Duodenal mucosa (tissue), 2 donors: ENCODE measurements at regions not wholly inside any gene's neighbourhood (a gene's known extent, or its start where the extent isn't known, plus 50 kb on each side); places are given as distances from the start of the nearest gene placed in this dataset.

Source experiments
- H3K27ac ChIP-seq: one replicate; pipeline ENCODE4 v1.7.0; 2013; ENCODE audit warnings: low read depth, low read length
- H3K27me3 ChIP-seq, 2 donors: one replicate each; pipeline ENCODE4 v1.7.0; 2013; ENCODE audit warnings: low read length in 2 of 2, control low read depth in 1 of 2; ENCODE audit not compliant: insufficient read depth in 2 of 2, control insufficient read depth in 1 of 2
- H3K36me3 ChIP-seq, 2 donors: one replicate each; pipeline ENCODE4 v1.7.0; 2013; ENCODE audit warnings: low read length in 2 of 2, control low read depth in 1 of 2; ENCODE audit not compliant: insufficient read depth in 2 of 2, control insufficient read depth in 1 of 2
- H3K4me1 ChIP-seq, 2 donors: one replicate each; pipeline ENCODE4 v1.7.0; 2013; ENCODE audit warnings: low read length in 2 of 2, control low read depth in 1 of 2; ENCODE audit not compliant: insufficient read depth in 2 of 2, control insufficient read depth in 1 of 2
- H3K4me3 ChIP-seq, 2 donors: one replicate each; pipeline ENCODE4 v1.7.0; 2013; ENCODE audit warnings: low read length in 2 of 2, low read depth in 1 of 2
- H3K9ac ChIP-seq, 2 donors: one replicate each; pipeline ENCODE4 v1.7.0; 2013; ENCODE audit warnings: low read length in 2 of 2, low read depth in 1 of 2
- H3K9me3 ChIP-seq, 2 donors: one replicate each; pipeline ENCODE4 v1.7.0; 2013; ENCODE audit warnings: low read length in 2 of 2, control low read depth in 1 of 2; ENCODE audit not compliant: control insufficient read depth in 1 of 2

- Histone ChIP-seq H3K4me3 (no peak overlapping the region), H3K36me3 (no peaks in the 10 kb centered on the region), H3K27me3 (no peaks in the 10 kb centered on the region), H3K27ac (no peak overlapping the region), H3K9me3 (no peaks in the 10 kb centered on the region), H3K4me1 (no peaks in the 10 kb centered on the region), H3K9ac (no peak overlapping the region)
Measured at GRCh38 chr15:38740206-38740605, 175.6 kb upstream of the RASGRP1 start.

GRCh38 chr15:38743147-38743546, 178.5 kb upstream of the RASGRP1 start:
- Histone ChIP-seq H3K27ac (no peak overlapping the region), H3K4me1 (no peaks in the 10 kb centered on the region), H3K9ac (no peak overlapping the region), H3K36me3 (no peaks in the 10 kb centered on the region), H3K9me3 (no peaks in the 10 kb centered on the region), H3K4me3 (no peak overlapping the region), H3K27me3 (no peaks in the 10 kb centered on the region)

- no peaks in the 10 kb centered on the region for H3K4me1 ChIP-seq
- no peaks in the 10 kb centered on the region for H3K9me3 ChIP-seq
- H3K27me3 ChIP-seq = no peaks in the 10 kb centered on the region
- H3K27ac ChIP-seq = no peak overlapping the region
- H3K36me3 ChIP-seq = no peaks in the 10 kb centered on the region
- no peak overlapping the region for H3K9ac ChIP-seq
- no peak overlapping the region for H3K4me3 ChIP-seq
Measured at GRCh38 chr15:38745126-38745525, 180.5 kb upstream of the RASGRP1 start.

- no peaks in the 10 kb centered on the region for H3K4me1 ChIP-seq
- no peaks in the 10 kb centered on the region for H3K9me3 ChIP-seq
- no peaks in the 10 kb centered on the region for H3K36me3 ChIP-seq
- H3K27me3 ChIP-seq = no peaks in the 10 kb centered on the region
- H3K4me3 ChIP-seq = no peak overlapping the region
- H3K9ac ChIP-seq = no peak overlapping the region
- no peak overlapping the region for H3K27ac ChIP-seq
Measured at GRCh38 chr15:38745626-38746025, 181.0 kb upstream of the RASGRP1 start.

DNA sequence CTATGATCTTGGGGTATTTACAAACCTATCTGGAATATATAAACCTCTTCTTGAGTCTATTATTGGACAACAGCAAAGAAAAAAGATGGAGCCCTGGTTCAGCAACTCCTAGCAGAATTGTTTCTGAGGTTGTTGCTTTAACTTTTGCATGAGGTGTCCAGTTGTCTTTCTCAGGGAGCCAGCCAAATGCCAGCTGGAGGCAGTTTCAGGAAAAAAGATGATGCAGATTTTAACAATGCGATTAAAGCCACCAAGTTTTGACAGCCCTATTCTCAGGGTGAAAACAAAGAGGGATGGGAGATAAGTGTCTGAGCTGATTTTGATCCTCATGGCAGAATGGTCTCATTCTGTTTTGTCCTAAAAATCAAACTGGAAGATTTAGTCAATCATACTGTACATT, 181.6 kb upstream of the RASGRP1 start:
- no peak overlapping the region for H3K27ac ChIP-seq
- no peaks in the 10 kb centered on the region for H3K9me3 ChIP-seq
- no peaks in the 10 kb centered on the region for H3K36me3 ChIP-seq
- H3K4me1 ChIP-seq = no peaks in the 10 kb centered on the region
- H3K27me3 ChIP-seq = no peaks in the 10 kb centered on the region
- H3K9ac ChIP-seq = no peak overlapping the region
- H3K4me3 ChIP-seq = no peak overlapping the region

DNA sequence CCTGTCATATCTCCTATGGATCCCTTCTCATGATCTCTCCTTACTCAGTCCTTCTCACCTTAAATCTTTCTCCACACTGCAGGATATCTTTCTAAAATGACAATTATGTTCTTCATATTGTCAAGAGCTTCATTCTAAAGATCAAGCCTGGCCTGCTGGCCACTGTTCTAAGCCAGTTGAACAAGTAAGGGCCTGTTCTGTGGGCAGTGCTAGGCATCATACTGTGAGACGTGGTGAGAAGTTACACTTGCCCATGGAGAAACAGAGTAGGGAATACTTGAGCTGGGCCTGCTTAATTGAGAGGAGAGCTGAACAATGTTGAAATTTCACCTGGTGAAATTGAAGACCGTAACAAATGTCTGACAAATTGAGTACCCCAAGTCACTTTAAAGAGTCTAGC, 184.1 kb upstream of the RASGRP1 start:
- Histone ChIP-seq H3K27me3 (no peaks in the 10 kb centered on the region), H3K9ac (no peak overlapping the region), H3K27ac (no peak overlapping the region), H3K4me1 (no peaks in the 10 kb centered on the region), H3K9me3 (no peaks in the 10 kb centered on the region), H3K36me3 (no peaks in the 10 kb centered on the region), H3K4me3 (no peak overlapping the region)

- Histone ChIP-seq H3K9ac (no peak overlapping the region), H3K9me3 (no peaks in the 10 kb centered on the region), H3K27me3 (no peaks in the 10 kb centered on the region), H3K36me3 (no peaks in the 10 kb centered on the region), H3K4me1 (no peaks in the 10 kb centered on the region), H3K27ac (no peak overlapping the region), H3K4me3 (no peak overlapping the region)
Measured at GRCh38 chr15:38750786-38751185, 186.2 kb upstream of the RASGRP1 start.

DNA sequence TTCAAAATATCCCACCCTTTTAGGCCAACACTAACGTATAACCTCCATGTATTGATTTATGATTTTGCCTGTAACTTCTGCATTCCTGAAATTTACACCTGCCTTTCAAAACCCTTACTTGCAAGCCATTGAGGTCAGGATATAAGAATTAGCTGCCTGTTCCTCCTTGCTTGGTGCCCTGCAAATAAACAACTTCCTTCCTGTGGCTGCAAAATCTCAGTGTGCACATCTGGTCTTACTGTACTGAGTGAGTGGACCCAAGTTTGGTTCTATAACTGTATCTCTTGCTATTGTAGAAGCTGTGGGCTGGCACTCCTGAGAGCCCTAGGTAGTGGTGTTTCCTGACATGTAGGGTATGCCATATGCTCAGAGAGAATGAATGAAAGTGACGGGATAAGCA, 191.1 kb upstream of the RASGRP1 start:
- H3K9ac ChIP-seq = no peak overlapping the region
- H3K4me3 ChIP-seq = no peak overlapping the region
- no peaks in the 10 kb centered on the region for H3K4me1 ChIP-seq
- H3K36me3 ChIP-seq = no peaks in the 10 kb centered on the region
- H3K27me3 ChIP-seq = no peaks in the 10 kb centered on the region
- no peaks in the 10 kb centered on the region for H3K9me3 ChIP-seq
- no peak overlapping the region for H3K27ac ChIP-seq

DNA sequence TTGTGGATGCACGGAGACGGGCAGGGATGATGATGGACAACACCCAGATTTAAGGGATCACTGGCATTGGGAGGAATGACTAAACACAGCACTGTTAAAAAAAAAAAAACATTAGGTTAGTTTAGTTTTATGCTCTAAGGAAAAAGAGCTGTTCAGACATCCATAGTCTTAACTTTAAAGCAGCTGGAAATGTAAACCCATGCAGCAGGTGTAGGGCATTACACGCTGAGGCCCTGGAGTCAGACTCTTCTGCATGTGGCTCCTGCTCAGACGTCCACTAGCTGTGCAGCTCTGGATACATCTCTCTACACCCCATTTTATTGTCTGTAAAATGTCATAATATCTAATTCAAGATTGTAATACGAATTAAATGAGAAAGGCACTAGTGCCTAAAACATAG, 191.8 kb upstream of the RASGRP1 start:
- Histone ChIP-seq H3K9ac (no peak overlapping the region), H3K27ac (no peak overlapping the region), H3K9me3 (no peaks in the 10 kb centered on the region), H3K4me1 (no peaks in the 10 kb centered on the region), H3K27me3 (no peaks in the 10 kb centered on the region), H3K4me3 (no peak overlapping the region), H3K36me3 (no peaks in the 10 kb centered on the region)

GRCh38 chr15:38758043-38758442, 193.4 kb upstream of the RASGRP1 start:
- H3K27me3 ChIP-seq = no peaks in the 10 kb centered on the region
- H3K4me3 ChIP-seq = no peak overlapping the region
- no peaks in the 10 kb centered on the region for H3K4me1 ChIP-seq
- no peaks in the 10 kb centered on the region for H3K9me3 ChIP-seq
- no peak overlapping the region for H3K27ac ChIP-seq
- H3K36me3 ChIP-seq = no peaks in the 10 kb centered on the region
- no peak overlapping the region for H3K9ac ChIP-seq

DNA sequence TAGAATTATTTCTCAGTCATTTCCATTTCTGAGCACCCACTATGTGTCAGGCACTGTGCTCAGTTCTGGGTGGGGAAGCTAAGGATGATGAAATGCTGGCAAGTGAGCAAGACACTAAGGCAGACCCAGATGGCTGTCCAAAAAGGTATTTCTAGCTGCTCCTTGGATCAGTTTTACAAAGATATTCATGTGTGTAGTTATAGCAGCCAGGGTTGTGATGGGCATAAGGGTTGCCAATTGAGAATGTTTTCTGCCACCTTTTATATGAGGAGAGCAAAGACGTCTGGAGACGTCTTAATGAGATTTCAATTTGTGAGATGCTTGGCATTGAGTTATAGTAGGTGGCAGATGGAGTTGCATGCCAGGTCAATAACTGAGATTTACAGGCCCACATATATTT, 197.1 kb upstream of the RASGRP1 start:
- H3K9me3 ChIP-seq = no peaks in the 10 kb centered on the region
- H3K4me1 ChIP-seq = no peaks in the 10 kb centered on the region
- no peak overlapping the region for H3K27ac ChIP-seq
- H3K4me3 ChIP-seq = no peak overlapping the region
- H3K9ac ChIP-seq = no peak overlapping the region
- no peaks in the 10 kb centered on the region for H3K36me3 ChIP-seq
- no peaks in the 10 kb centered on the region for H3K27me3 ChIP-seq
